ENCODE measurements at regions not wholly inside any gene's neighbourhood (a gene's known extent, or its start where the extent isn't known, plus 50 kb on each side); places are given as distances from the start of the nearest gene placed in this dataset.

DNA sequence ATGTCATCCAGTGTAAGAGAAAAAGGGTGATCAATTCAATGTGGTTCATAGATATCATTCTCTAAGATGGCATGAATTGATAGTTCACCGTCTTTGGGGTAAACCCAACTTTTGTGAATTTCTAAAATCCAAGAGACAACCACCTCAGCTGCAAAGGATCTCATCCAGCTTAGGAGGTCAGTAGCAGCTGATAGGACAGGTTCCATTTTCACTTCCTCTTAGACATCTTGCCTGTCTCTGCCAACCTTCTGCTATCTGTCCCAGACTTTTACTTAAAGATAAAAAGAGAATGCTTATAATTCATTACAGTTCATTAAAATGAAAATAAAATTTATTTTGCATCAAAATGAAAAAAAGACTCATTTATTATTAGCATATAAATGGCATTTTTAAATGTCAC, 468.2 kb downstream of the XYLT1 start:
- TF ChIP-seq, protein P1, sequence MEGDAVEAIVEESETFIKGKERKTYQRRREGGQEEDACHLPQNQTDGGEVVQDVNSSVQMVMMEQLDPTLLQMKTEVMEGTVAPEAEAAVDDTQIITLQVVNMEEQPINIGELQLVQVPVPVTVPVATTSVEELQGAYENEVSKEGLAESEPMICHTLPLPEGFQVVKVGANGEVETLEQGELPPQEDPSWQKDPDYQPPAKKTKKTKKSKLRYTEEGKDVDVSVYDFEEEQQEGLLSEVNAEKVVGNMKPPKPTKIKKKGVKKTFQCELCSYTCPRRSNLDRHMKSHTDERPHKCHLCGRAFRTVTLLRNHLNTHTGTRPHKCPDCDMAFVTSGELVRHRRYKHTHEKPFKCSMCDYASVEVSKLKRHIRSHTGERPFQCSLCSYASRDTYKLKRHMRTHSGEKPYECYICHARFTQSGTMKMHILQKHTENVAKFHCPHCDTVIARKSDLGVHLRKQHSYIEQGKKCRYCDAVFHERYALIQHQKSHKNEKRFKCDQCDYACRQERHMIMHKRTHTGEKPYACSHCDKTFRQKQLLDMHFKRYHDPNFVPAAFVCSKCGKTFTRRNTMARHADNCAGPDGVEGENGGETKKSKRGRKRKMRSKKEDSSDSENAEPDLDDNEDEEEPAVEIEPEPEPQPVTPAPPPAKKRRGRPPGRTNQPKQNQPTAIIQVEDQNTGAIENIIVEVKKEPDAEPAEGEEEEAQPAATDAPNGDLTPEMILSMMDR (IDR thresholded peaks at IDR 0.05) = no peak
- TF ChIP-seq POLR2A (IDR thresholded peaks at IDR 0.05) = no peak

Data from esophagus squamous epithelium (tissue), 4 donors.